Activated CD8-positive, alpha-beta T cell treated with anti-CD3 and anti-CD28 coated beads for 36 hours (primary cell): ENCODE measurements at regions not wholly inside any gene's neighbourhood (a gene's known extent, or its start where the extent isn't known, plus 50 kb on each side); places are given as distances from the start of the nearest gene placed in this dataset.
"Not testable (repeated sequence)": the region's sequence is repeated elsewhere in the genome, so short reads cannot be mapped to it uniquely, and the experiment has no call there.

Source experiments
- ATAC-seq: fragments of 200-7000 bp; cut with Tn5 transposase; one replicate; pipeline ENCODE4 v1.10.0; 2021; ENCODE audit warnings: mild to moderate bottlenecking, moderate library complexity
- CTCF ChIA-PET: fragments of 350-600 bp; sonication (Branson Sonifier 250); formaldehyde crosslinking; loops from one replicate; lab custom pipeline; 2021; ENCODE audit warnings: antibody characterized with exemption; lab: Charles Lee
- POLR2A ChIA-PET: fragments of 350-600 bp; sonication (Branson Sonifier 250); formaldehyde crosslinking; loops from one replicate; lab custom pipeline; 2021; ENCODE audit warnings: antibody characterized with exemption; lab: Charles Lee
- DNase-seq: peaks from one replicate; pipeline ENCODE4 v3.0.0-alpha.2; 2020
- H3K27ac Mint-ChIP-seq: one replicate; pipeline ENCODE4 v1.8.0; 2021; ENCODE audit warnings: mild to moderate bottlenecking, mixed read lengths
- H3K27me3 Mint-ChIP-seq: one replicate; pipeline ENCODE4 v1.8.0; 2021; ENCODE audit warnings: mixed read lengths
- H3K36me3 Mint-ChIP-seq: one replicate; pipeline ENCODE4 v1.8.0; 2021; ENCODE audit warnings: low read depth, mixed read lengths
- H3K4me1 Mint-ChIP-seq: one replicate; pipeline ENCODE4 v1.8.0; 2021; ENCODE audit warnings: low read depth, mixed read lengths
- H3K4me3 Mint-ChIP-seq: one replicate; pipeline ENCODE4 v1.8.0; 2021; ENCODE audit warnings: mild to moderate bottlenecking, moderate library complexity, mixed read lengths
- H3K9me3 Mint-ChIP-seq: one replicate; pipeline ENCODE4 v1.8.0; 2021; ENCODE audit warnings: mixed read lengths
- intact Hi-C: fragments of 100-400 bp; cut with micrococcal nuclease; formaldehyde crosslinking; loops from one replicate; pipeline ENCODE4 v1.10.0; 2022
- TF ChIP-seq, protein P1 (sequence below): fragments of 200-600 bp; IDR thresholded peaks from one replicate; pipeline ENCODE4 v1.8.0; 2022; ENCODE audit warnings: antibody characterized with exemption, mild to moderate bottlenecking

DNA sequence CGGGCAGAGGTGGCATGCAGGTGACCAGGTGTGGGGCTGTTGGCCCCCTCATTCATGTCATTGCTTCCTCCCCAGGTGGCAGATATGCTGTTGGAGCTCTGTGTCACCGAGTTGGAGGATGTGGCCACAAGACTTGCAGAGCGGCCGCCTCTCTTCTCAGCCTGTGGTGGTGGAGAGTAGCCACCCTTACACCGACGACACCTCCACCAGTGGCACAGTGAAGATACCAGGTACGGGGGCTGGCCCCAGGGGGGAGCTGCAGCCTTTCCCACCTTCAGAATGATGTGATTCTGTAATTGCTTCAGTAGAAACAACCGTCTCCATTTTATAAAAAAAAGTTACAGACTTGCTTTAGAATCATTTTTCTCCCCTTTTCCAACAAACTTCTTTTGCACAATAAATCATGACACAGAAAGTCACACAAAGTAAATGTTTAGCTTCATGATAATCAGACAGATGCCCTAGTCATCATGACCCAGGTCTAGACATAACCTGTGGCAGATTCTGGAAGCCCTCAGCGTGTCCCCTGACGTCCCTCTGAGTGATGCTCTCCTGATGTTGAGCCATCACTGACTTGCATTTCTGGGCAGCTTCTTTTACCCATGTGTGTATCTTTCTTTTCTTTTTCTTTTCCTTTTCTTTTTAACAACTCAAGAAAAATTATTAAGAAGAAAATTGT lies 76.0 kb upstream of the FAN1 start:
- no peak overlapping the region for H3K27ac Mint-ChIP-seq
- ChIA-PET CTCF (interaction anchor here (1.2 to 3.6 kb wide), 2 partner anchors 19 to 31 kb away, joined by 3 to 13 read pairs; no protein-coding TSS in a partner anchor), POLR2A (interaction anchor here (1.3 kb wide), 1 partner anchor 76 kb away, joined by 3 read pairs; the partner anchor contains the start of gene FAN1)
- peaks cover 2% of the 10 kb centered on the region for H3K4me1 Mint-ChIP-seq
- no peaks in the 10 kb centered on the region for H3K36me3 Mint-ChIP-seq
- peak; percentile 19 for ATAC-seq
- DNase-seq, result no peak
- TF ChIP-seq, protein P1, sequence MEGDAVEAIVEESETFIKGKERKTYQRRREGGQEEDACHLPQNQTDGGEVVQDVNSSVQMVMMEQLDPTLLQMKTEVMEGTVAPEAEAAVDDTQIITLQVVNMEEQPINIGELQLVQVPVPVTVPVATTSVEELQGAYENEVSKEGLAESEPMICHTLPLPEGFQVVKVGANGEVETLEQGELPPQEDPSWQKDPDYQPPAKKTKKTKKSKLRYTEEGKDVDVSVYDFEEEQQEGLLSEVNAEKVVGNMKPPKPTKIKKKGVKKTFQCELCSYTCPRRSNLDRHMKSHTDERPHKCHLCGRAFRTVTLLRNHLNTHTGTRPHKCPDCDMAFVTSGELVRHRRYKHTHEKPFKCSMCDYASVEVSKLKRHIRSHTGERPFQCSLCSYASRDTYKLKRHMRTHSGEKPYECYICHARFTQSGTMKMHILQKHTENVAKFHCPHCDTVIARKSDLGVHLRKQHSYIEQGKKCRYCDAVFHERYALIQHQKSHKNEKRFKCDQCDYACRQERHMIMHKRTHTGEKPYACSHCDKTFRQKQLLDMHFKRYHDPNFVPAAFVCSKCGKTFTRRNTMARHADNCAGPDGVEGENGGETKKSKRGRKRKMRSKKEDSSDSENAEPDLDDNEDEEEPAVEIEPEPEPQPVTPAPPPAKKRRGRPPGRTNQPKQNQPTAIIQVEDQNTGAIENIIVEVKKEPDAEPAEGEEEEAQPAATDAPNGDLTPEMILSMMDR, result no peak
- intact Hi-C loops, result no loop called here
- no peak overlapping the region for H3K4me3 Mint-ChIP-seq
- H3K27me3 Mint-ChIP-seq, result no peaks in the 10 kb centered on the region
- H3K9me3 Mint-ChIP-seq, result no peaks in the 10 kb centered on the region

DNA sequence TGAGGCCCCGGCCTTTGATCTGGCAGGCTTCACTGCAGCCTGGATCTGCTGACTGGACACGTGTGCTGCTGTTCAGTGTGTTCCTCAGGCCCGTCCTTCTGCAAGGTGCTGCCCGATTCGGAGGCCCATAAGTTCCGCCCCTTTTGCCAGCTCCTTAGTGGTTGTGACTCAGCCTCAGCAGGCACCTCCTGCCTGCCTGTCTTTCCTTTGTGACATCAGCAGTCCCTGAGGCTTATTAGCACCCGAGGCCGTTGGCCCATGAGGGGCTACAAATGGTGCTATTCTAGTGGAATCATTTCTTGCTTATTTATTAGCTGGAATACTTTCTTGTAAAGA lies 75.4 kb upstream of the FAN1 start:
- H3K4me3 Mint-ChIP-seq, H3K36me3 Mint-ChIP-seq, H3K27me3 Mint-ChIP-seq, H3K4me1 Mint-ChIP-seq, intact Hi-C loops, H3K27ac Mint-ChIP-seq, H3K9me3 Mint-ChIP-seq: not testable (repeated sequence)
- DNase-seq (peak; percentile 17), ATAC-seq (peak; percentile 89)
- CTCF ChIA-PET, result interaction anchor here (1.2 to 3.6 kb wide), 2 partner anchors 18 to 30 kb away, joined by 3 to 13 read pairs; no protein-coding TSS in a partner anchor
- POLR2A ChIA-PET, result interaction anchor here (1.3 kb wide), 1 partner anchor 75 kb away, joined by 3 read pairs; the partner anchor contains the start of gene FAN1

DNA sequence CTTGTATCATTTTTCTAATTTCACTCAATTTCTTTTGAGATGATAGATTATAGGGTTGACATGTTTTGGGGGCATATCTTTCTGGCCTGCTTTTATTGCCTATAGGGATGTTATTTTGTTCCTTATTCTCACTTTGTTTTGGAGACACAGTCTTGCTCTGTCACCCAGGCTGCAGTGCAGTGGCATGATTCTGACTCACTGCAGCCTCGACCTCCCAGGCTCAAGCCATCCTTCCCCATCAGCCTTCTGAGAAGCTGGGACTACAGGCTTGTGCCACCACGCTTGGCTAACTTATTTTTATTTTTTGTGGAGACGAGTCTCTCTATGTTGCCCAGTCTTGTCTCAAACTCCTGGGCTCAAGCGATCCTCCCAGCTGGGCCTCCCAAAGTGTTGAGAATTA lies 72.8 kb upstream of the FAN1 start:
- ChIA-PET POLR2A (no interaction called here), CTCF (interaction anchor here (1.5 kb wide), 1 partner anchor 28 kb away, joined by 6 read pairs; no protein-coding TSS in a partner anchor)
- Mint-ChIP-seq H3K36me3 (no peaks in the 10 kb centered on the region), H3K27me3 (no peaks in the 10 kb centered on the region), H3K9me3 (no peaks in the 10 kb centered on the region), H3K4me3 (no peak overlapping the region), H3K4me1 (peaks cover 9% of the 10 kb centered on the region), H3K27ac (no peak overlapping the region)
- ATAC-seq (no peak), DNase-seq (no peak)
- intact Hi-C loops, result no loop called here
- TF ChIP-seq, protein P1, result no peak

DNA sequence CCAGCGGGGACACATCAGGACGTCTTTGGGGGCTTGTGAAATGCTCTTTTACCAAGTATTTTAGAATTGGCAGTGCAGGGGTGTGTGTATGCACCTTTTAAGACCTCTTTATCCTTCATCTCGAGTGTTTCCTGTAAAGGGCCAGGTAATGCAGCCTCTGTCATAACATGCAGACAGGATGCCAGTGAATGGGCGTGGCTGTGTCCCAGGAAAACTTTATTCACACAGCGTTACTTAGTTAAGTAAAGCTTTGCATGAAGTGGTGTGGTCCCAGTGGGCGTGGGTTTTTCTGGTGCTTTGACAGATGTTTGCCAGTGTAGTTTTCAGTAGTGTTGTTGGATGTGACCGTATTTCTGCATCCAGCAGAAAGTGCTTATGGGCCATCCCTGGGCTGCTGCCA lies 70.3 kb upstream of the FAN1 start:
- ATAC-seq, H3K9me3 Mint-ChIP-seq, intact Hi-C loops, POLR2A ChIA-PET, H3K27me3 Mint-ChIP-seq, H3K36me3 Mint-ChIP-seq, H3K4me3 Mint-ChIP-seq, H3K4me1 Mint-ChIP-seq, H3K27ac Mint-ChIP-seq: not testable (repeated sequence)
- DNase-seq, result peak; percentile 24
- CTCF ChIA-PET, result interaction anchor here (1.0 kb wide), 1 partner anchor 26 kb away, joined by 4 read pairs; no protein-coding TSS in a partner anchor

DNA sequence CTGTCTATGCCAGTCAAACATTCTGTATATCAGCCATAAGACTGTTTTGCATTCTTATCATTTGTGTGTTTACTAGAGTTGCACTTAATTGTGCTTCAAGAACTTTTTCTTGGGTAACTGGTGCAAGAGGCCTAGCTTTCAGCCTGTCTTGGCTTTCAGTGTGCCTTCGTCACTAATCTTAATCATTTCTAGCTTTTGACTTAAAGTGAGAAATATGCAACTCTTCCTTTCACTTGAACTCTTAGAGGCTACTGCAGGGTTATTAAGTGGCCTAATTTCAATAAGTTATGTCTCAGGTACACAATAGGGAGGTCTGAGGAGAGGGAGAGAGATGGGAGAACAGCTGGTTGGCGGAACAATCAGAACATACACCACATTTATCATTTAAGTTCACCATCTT lies 62.1 kb upstream of the FAN1 start:
- H3K9me3 Mint-ChIP-seq, H3K27ac Mint-ChIP-seq, intact Hi-C loops, POLR2A ChIA-PET, H3K36me3 Mint-ChIP-seq, DNase-seq, ATAC-seq, H3K4me3 Mint-ChIP-seq, H3K27me3 Mint-ChIP-seq: not testable (repeated sequence)
- peaks cover 26% of the 10 kb centered on the region for H3K4me1 Mint-ChIP-seq
- CTCF ChIA-PET, result interaction anchor here (3.7 kb wide), 1 partner anchor 18 kb away, joined by 13 read pairs; no protein-coding TSS in a partner anchor

DNA sequence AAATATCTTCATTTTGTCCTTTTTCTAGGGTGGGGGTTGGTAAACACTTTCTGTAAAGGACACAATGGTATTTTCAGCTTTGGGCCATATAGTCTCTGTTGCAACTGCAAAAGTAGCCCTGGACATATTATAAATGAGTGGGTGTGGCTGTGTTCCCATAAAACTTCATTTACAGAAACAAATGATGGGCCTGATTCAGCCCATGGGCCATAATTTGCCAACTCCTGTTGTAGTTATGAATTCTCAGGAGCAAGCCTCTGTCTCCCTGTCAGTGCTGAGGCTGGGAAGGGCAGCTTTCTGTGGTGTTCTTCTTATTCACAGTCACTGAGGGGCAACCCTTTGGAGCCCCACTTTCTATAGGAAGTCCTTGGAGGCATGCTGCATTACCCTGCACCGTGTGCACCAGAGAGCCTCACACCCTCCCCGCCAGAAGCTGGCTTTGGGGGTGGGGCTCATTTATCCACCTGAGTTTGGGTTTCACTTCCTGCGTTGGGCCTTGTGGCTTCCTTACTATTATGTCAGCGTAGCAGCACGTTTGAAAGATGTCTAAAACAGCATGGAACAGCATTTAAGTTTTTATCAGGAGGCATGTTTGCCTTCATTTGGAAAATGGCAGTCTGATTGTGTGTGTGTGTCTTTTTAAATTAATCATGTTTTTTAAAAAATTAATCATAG lies 60.8 kb upstream of the FAN1 start:
- ATAC-seq, result peak; percentile 83
- H3K9me3 Mint-ChIP-seq, intact Hi-C loops, POLR2A ChIA-PET, H3K27me3 Mint-ChIP-seq, H3K4me3 Mint-ChIP-seq, H3K36me3 Mint-ChIP-seq: not testable (repeated sequence)
- peak; percentile 55 for DNase-seq
- peaks cover 29% of the 10 kb centered on the region for H3K4me1 Mint-ChIP-seq
- CTCF ChIA-PET, result interaction anchor here (2.2 kb wide), 1 partner anchor 15 kb away, joined by 6 read pairs; no protein-coding TSS in a partner anchor
- peak overlapping the region; percentile 16 for H3K27ac Mint-ChIP-seq

DNA sequence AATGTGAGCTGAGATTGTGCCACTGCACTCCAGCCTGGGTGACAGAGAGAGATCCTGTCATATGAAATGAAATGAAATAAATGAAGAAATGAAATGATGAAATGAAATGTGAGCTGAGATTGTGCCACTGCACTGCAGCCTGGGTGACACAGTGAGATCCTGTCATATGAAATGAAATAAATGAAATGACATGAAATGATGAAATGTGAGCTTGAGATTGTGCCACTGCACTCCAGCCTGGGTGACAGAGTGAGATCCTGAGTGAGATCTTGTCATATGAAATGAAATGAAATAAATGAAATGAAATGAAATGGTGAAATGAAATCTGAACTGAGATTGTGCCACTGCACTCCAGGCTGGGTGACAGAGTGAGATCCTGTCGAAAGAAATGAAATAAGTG lies 58.2 kb upstream of the FAN1 start:
- H3K4me3 Mint-ChIP-seq, H3K9me3 Mint-ChIP-seq, DNase-seq, intact Hi-C loops, H3K36me3 Mint-ChIP-seq, POLR2A ChIA-PET, H3K27me3 Mint-ChIP-seq, ATAC-seq: not testable (repeated sequence)
- peaks cover 29% of the 10 kb centered on the region for H3K4me1 Mint-ChIP-seq
- H3K27ac Mint-ChIP-seq, result peak overlapping the region; percentile 19
- CTCF ChIA-PET, result interaction anchor here (1.5 to 2.2 kb wide), 2 partner anchors 14 to 18 kb away, joined by 3 to 13 read pairs; no protein-coding TSS in a partner anchor
